ENCODE measurements at regions not wholly inside any gene's neighbourhood (a gene's known extent, or its start where the extent isn't known, plus 50 kb on each side); places are given as distances from the start of the nearest gene placed in this dataset.

DNA sequence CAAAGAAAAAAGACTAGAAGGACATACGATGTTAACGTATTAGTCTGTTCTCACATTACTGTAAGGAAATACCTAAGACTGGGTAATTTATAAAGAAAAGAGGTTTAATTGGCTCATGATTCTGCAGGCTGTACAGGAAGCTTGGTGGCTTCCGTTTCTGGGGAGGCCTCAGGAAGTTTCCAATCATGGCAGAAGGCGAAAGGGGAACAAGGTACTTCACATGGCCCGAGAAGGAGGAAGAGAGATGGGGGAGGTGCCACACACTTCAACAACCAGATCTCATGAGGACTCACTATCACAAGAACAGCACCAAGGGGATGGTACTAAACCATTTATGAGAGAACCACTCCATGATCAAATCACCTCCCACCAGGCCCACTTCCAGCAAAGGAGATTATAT lies 110.1 kb downstream of the CARTPT start:
- H3K4me2 ChIP-seq: no peak overlapping the region
- FAIRE-seq (no peak), DNase-seq (ENCODE audit: low read depth in 1 of 2, low spot score in 1 of 2) (no peak), ATAC-seq (no peak)
- no peak overlapping the region for H3K27ac ChIP-seq
- H3K4me1 ChIP-seq: peaks cover 27% of the 10 kb centered on the region
- no peak overlapping the region for H3K4me3 ChIP-seq
- POLR2A ChIA-PET: no interaction called here
- H3K9me3 ChIP-seq: peaks cover 25% of the 10 kb centered on the region
- 86% methylated on average over 5 of the region's 5 CpGs for WGBS (ENCODE audit: missing lambda C conversion rate)
- TF ChIP-seq BCL3 (IDR thresholded peaks at IDR 0.05) (no peak), PHF8 (IDR thresholded peaks at IDR 0.05; ENCODE audit: borderline replicate concordance, low read depth) (no peak), POLR2AphosphoS2 (conservative IDR thresholded peaks at IDR 0.05; ENCODE audit: low read length) (no peak), KDM1A (IDR thresholded peaks at IDR 0.05; ENCODE audit: low read depth) (no peak), JUNB (IDR thresholded peaks at IDR 0.05) (no peak)
- TF ChIP-seq, protein P1, sequence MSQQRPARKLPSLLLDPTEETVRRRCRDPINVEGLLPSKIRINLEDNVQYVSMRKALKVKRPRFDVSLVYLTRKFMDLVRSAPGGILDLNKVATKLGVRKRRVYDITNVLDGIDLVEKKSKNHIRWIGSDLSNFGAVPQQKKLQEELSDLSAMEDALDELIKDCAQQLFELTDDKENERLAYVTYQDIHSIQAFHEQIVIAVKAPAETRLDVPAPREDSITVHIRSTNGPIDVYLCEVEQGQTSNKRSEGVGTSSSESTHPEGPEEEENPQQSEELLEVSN (IDR thresholded peaks at IDR 0.05; ENCODE audit: borderline replicate concordance, low read depth): no peak
- CTCF ChIA-PET: no interaction called here

DNA sequence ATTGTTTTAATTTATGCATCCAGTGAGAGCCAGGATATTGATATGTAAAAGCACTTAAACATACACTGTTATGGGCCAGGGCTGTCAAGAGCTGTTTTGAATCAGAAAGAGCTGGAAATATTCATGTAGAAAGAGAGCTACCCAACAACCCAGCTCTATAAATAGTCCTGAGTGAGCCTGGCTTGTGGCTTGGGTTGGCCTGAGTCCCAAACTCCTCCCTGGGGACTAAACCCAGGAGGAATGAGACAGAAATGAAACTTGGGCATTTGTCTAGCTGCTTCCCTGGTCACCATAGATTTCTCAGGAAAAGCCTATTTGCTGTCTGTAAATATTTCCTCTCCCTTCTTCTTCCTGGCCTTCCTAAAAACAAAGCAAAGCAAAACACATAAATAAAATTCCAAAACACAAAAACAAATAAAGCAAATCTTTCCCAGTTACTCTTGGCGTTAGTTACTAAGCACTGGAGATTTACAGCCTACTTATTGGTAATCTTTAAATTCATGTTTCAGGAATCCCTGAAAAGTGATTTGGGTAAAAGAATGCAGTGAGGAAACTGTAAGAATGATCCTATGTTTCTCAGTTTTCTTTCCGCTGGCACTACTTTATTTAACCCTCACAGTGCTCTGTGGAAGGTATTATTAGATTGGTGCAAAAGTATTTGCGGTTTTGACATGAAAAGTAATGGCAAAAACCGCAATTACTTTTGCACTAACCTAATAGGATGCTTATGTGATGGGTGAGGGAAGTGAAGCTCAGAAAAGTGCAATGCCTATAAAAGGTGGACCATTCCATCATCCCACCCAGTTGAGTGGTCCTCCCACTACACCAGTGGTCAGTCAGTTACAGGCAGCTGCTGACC lies 111.8 kb downstream of the CARTPT start:
- H3K4me2 ChIP-seq: peak overlapping the region; percentile 45

GRCh38 chr5:71832812-71833715 lies 114.0 kb downstream of the CARTPT start:
- Histone ChIP-seq H3K9me3 (no peaks in the 10 kb centered on the region), H3K4me2 (peak overlapping the region; percentile 47; the same call in 2 of the 3 replicates), H3K4me3 (no peak overlapping the region), H3K4me1 (peaks cover 27% of the 10 kb centered on the region), H3K27ac (peak overlapping the region; percentile 34 to 50; a peak in 3 of 6 replicates)
- ChIA-PET CTCF (interaction anchor here (1.0 kb wide), 2 partner anchors 165 to 182 kb away, joined by 3 read pairs; no protein-coding TSS in a partner anchor), POLR2A (no interaction called here)
- DNase-seq (ENCODE audit: low read depth in 1 of 2, low spot score in 1 of 2) (peak in 1 of 2 experiments; percentile 14), FAIRE-seq (no peak), ATAC-seq (peak in 1 of 2 experiments; percentile 73; a peak in 3 of 6 replicates)
- WGBS (ENCODE audit: missing lambda C conversion rate): 10% methylated on average over 4 of the region's 4 CpGs
- TF ChIP-seq POLR2A (IDR thresholded peaks at IDR 0.05; ENCODE audit: low read length) (no peak), USF2 (IDR thresholded peaks at IDR 0.05) (no peak), FOSL2 (IDR thresholded peaks at IDR 0.05) (no peak), FOSL2 (CRISPR knock-in tag; IDR thresholded peaks at IDR 0.05) (peak; percentile 18; the same call in 1 of the 2 replicates)

More for the DNA sequence above, 111.8 kb downstream of the CARTPT start:
- H3K4me3 ChIP-seq: no peak overlapping the region
- TF ChIP-seq RAD21 (conservative IDR thresholded peaks at IDR 0.05 in 1 of 2, IDR thresholded peaks at IDR 0.05 in 1 of 2): no peak
- no peak for TF ChIP-seq NFE2L2 (conservative IDR thresholded peaks at IDR 0.05; ENCODE audit: low read length)
- no peak for TF ChIP-seq NR3C1 (IDR thresholded peaks at IDR 0.05)
- no peak for TF ChIP-seq FOSL2 (IDR thresholded peaks at IDR 0.05)
- no peak for TF ChIP-seq FOSL2 (CRISPR knock-in tag; IDR thresholded peaks at IDR 0.05)
- TF ChIP-seq USF2 (IDR thresholded peaks at IDR 0.05): no peak
- TF ChIP-seq FOXS1 (CRISPR knock-in tag; IDR thresholded peaks at IDR 0.05): no peak
- TF ChIP-seq, protein P1 (IDR thresholded peaks at IDR 0.05; ENCODE audit: borderline replicate concordance, low read depth): no peak
- TF ChIP-seq MAFK (IDR thresholded peaks at IDR 0.05; ENCODE audit: partially characterized antibody): no peak
- TF ChIP-seq, protein P2, sequence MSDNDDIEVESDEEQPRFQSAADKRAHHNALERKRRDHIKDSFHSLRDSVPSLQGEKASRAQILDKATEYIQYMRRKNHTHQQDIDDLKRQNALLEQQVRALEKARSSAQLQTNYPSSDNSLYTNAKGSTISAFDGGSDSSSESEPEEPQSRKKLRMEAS (IDR thresholded peaks at IDR 0.05): no peak
- DNase-seq (ENCODE audit: low read depth in 1 of 2, low spot score in 1 of 2): peak in 1 of 2 experiments; percentile 33
- peak; percentile 78 to 84; a peak in 5 of 6 replicates for ATAC-seq
- peak overlapping the region in 1 of 2 experiments; percentile 39; a peak in 3 of 6 replicates for H3K27ac ChIP-seq
- POLR2A ChIA-PET: interaction anchor here (1.0 kb wide), 1 partner anchor 236 kb away, joined by 3 read pairs; no protein-coding TSS in a partner anchor
- CTCF ChIA-PET: no interaction called here
- peaks cover 27% of the 10 kb centered on the region for H3K4me1 ChIP-seq
- FAIRE-seq: no peak
- H3K9me3 ChIP-seq: peaks cover 16% of the 10 kb centered on the region
- 48% methylated on average over 4 of the region's 4 CpGs for WGBS (ENCODE audit: missing lambda C conversion rate)

Measured in A549 (cell line).